G401.6 (cell line): ENCODE measurements at regions not wholly inside any gene's neighbourhood (a gene's known extent, or its start where the extent isn't known, plus 50 kb on each side); places are given as distances from the start of the nearest gene placed in this dataset.
"Not testable (repeated sequence)": the region's sequence is repeated elsewhere in the genome, so short reads cannot be mapped to it uniquely, and the experiment has no call there.

Source experiments
- FAIRE-seq: peaks from 2 replicates; lab custom pipeline; 2012; peaks lifted over from hg19 to GRCh38; lab: Jason Lieb, UNC

DNA sequence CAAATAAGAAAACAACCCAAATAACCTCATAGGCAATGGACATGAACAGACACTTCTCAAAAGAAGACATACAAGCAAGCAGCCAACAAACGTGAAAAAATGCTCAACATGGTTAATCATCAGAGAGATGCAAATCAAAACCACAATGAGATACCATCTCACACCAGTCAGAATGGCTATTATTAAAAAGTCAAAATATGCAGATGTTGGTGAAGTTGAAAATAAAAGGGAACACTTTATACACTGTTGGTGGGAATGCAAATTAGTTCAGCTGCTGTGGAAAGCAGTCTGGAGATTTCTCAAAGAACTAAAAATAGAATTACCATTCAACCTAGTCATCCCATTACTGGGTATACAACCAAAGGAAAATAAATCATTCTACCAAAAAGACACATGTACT lies 606.4 kb downstream of the KCTD12 start:
- not testable (repeated sequence) for FAIRE-seq

DNA sequence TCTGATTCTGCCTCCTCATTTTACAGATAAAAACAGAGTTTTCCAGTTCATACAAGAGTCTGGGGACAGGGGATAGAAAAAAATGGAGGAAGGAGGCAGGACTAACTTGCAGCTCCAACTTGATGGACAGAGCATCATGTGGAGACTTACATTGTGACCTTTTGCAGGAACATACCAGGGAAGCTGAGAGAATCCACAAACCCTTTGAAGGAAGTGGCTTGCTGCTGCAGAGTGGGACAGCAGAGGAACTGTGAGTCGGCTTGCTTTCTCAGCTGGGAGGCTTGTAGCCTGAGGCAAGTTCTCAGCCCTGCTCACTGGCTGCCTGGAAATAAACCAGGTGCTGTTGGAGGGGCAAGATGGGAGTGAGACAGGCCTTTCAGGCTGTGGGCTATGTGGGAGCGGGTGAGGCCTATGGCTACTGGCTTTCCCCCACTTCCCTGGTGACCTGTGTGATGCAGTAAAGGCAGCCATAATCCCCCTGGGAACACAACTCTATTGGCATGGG lies 614.4 kb downstream of the KCTD12 start:
- FAIRE-seq = no peak

DNA sequence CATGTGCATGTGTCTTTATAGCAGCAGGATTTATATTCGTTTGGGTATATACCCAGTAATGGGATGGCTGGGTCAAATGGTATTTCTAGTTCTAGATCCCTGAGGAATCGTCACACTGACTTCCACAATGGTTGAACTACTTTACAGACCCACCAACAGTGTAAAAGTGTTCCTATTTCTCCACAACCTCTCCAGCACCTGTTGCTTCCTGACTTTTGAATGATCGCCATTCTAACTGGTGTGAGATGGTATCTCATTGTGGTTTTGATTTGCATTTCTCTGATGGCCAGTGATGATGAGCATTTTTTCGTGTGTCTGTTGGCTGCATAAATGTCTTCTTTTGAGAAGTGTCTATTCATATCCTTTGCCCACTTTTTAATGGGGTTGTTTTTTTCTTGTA lies 617.9 kb downstream of the KCTD12 start:
- not testable (repeated sequence) for FAIRE-seq

DNA sequence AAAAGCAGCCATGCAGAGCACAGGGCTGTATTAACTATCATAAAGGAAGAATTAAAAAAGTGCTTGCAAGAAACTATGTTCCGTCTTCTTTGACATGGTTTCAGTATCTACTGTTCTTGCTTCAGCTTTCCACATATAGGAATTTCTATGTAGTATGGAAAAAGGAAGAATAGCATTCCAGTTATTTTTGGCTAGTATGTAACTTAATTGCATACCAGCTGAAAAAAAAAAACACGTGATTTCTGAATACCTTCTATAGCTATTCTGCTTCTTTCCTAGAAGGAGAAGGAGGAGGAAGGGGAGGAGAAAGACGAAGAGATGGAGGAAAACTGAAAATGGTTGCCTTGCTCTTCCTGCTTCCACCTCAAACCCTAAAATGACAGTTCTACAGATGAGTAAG lies 619.0 kb downstream of the KCTD12 start:
- FAIRE-seq = no peak

DNA sequence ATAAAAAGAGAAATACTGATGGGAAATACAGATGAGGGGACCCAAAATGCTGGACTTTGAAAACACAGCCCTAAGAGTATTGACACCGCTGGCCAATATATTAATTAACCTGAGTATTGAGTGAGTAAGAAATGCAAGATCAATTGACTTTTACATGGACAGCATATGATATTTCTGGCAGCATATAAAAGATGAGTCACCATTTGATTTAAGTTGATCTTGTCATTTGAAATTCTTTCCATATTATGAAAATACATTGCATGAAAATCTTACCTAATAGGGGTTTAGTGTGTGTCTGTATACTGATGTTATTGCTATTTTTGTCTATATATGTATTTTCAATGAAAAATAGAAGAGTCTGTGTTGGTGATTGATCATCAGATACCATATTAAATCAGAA lies 619.6 kb downstream of the KCTD12 start:
- FAIRE-seq = no peak

DNA sequence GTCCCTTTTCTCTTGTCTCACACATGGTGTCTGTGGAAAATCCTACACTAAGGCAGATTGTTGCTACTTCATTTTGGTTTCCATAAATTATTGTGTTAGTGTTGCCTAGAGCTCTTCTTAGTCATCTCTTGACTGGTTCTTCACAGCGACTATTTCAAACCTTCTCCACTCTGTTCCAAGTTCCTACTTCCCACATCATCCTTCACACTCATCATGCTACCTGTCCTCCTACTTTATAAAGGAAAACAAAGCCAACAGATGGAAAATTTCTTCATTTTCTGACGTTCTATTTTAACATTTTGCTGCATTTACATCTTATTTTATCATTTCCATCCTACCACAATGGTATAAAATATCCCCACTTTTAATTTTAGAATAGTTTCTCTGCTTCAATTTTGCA lies 614.1 kb downstream of the LMO7 start:
- no peak for FAIRE-seq

DNA sequence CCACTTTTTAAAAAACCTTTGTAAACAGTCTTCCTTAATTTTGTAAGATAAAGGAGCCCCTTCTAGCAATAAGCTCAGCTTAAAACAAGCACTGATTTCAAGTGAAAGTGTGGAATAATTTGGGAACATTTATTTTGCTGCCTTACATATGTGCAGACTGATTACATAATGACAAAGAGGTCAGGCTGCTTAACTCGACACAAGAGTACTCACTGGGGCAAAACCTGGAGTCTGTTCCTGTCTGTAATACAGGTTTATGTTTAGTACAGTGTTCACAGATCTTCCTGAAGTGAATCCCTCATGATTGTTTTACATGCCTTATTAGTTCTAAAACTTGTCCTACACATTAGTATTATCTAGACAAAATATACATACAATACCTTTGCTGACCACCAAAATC lies 609.8 kb downstream of the LMO7 start:
- FAIRE-seq = no peak

DNA sequence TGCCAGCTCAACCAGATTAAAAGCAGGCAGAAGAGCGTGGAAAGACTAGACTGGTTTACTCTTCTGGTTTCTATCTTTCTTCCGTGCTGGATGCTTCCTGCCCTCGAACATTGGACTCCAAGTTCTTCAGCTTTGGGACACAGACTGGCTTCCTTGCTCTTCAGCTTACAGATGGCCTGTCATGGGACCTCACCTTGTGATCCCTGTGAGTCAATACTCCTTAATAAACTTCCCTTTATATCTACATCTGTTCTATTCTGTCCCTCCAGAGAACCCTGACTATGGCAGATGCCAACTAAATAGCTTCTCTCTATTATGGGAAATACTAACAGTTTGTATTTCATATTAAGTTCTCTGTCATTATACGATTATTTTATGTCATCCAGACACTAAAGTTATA lies 609.1 kb downstream of the LMO7 start:
- no peak for FAIRE-seq

DNA sequence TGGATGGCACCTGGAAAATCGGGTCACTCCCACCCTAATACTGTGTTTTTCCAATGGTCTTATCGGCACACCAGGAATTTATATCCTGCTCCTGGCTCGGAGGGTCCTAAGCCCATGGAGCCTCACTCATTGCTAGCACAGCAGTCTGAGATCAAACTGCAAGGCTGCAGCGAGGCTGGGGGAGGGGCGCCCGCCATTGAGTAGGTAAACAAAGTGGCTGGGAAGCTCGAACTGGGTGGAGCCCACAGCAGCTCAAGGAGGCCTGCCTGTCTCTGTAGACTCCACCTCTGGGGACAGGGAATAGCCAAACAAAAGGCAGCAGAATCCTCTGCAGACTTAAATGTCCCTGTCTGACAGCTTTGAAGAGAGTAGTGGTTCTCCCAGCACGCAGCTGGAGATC lies 607.0 kb downstream of the LMO7 start:
- not testable (repeated sequence) for FAIRE-seq

DNA sequence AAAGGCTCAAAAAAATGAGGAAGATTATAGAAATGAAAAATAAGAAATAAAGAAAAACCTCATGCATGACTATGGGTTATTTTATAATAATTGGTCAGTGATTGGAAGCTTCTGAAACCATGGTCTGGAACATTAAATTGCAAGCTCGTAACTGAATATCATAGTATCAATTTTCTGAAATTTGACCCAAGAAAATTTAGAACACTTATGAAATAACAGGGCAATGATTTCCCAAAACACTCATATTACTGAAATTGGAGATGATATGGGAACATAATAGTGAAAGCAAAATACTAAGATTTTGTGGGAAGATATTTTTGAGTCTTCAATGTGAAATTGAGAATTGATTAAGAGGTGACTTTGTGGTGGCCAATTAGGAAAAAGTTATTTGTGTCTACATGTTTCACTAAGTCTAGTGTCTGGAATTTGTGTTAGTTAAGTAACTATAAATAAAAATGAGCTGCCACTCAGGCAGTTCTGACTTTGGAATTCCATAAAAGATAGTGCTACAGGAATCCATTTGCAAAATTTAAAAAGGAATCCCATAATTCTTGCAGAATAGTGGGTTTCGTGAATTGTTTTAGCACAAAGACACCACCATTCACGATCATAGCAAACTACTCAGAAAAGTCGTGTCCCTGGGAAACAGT lies 603.0 kb downstream of the LMO7 start:
- no peak for FAIRE-seq

DNA sequence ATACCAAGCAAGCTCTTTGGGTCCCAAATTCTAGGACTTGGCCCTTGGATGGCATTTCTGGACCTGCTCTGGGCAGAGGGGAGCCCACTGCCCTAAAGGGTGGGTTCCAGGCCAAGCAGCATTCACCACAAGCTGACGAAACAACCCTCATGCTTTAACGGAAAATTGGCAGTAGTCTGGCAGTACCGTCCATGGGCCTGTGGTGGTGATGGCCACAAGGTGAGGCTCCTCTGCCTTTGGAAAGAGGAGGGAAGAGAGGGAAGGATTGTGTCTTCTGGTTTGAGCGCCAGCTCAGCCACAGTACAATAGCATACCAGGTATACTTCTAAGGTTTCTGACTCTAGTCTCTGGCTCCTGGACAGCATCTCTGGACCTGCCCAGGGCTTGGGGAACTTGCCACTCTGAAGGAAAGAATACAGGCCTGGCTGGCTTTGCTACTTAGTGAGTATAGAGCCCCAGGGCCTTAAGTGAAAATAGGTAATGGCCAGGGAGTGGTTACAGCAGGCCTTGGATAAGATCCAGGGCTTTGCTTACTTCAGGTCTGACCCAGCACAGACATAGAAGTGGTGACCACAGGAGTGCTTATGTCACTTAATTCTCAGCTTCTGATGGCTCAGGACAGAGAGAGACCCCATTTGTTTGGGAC lies 595.5 kb downstream of the LMO7 start:
- no peak for FAIRE-seq

DNA sequence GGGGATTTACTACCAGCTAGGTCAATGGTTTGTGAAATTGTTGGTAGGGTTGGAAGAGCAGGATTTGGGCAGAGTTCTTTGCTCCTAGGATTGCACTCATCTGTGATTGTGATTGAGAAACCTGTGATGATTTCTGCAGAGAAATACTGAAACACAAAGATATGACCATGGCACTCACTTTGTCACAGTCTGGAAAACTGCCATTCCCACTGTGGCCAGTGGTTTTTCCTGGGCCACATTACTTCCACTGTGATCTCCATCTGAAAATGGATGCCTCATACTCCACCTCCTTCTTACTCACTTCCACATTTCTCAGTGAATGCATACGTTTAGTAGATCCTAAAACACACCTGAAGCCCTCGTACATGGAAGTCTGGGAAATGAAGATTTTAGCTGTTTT lies 593.2 kb downstream of the LMO7 start:
- FAIRE-seq = no peak

DNA sequence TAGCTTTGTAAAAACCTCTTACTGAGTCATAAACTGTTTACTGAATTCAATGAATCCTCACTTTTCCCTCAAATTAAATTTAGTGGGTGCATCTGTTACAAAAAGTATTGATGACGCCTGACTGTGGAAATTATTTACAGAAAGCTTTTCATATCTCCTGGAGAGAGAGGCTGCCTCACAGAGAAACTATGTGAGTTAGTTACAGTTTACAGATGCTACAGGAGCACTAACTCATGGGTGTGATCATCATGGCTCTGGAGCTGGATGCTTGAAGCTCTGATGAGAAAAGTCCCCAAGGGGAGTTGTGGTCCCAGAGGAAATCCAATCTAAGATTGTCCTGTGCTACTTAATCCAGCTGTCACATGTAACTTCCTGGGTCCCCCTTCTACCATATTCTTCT lies 590.8 kb downstream of the LMO7 start:
- no peak for FAIRE-seq

DNA sequence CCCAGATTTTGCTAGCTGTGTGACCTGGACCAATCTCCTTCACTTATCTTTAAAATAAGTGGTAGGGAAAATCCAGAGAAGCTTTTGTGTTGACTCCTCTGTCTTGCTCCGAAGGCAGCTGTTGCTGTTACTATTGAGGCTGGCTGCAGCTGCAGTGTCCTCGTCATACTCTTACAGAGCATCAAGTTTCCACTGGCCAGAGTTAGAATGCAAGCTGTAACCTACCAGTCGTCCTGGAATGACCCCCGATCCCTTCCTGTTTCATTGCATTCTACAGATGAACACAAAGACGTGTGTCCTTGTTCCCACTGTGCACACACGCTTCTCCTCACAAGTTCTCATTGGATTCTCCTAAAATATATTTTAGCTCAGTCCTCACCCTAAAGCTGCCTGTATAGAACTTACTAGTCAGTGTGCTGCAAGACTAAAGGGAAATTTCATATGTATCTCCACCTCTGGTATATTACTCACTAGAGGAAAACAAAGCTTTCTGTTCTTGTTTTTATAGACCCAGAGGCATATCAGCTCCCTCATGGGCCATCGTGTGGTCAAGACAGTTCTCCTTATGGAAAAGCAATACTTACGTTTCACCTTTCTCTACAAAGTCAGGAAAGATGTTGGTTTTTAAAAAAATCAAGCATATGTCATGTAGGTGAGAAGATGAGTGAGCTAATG lies 589.8 kb downstream of the LMO7 start:
- no peak for FAIRE-seq

DNA sequence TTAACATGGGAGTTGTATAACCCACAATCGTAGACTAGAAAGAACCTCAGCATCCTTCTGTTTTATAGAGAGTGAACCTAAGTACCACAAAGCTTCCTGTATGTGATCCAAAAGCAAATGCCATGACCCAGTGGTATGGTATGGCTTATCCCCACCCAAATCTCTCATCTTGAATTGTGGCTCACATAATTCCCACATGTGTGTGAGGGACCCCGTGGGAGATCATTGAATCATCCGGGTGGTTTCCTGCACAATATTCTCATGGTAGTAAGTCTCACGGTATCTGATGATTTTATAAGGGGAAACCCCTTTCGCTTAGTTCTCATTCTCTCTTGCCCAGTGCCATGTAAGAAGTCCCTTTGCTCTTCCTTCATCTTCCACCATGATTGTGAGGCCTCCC lies 587.9 kb downstream of the LMO7 start:
- no peak for FAIRE-seq

DNA sequence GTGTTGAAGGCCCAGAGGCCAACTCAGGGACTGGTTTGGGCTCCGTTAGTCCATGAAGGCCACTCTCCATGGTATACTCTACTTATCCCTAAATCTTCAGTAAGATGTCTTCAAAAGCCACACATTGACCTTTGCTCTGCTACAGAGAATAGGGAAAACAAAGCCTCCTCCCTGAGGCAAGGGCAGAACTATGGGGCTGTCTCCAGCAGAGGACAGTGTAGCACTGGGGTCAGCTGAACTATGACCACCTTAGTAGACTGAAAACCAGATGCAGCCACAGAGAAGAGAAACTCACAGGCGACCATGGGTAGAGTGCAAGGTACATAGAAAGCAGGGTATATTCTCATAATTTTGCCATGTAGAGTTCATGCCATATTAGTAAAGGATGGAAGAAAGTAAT lies 587.4 kb downstream of the LMO7 start:
- no peak for FAIRE-seq

DNA sequence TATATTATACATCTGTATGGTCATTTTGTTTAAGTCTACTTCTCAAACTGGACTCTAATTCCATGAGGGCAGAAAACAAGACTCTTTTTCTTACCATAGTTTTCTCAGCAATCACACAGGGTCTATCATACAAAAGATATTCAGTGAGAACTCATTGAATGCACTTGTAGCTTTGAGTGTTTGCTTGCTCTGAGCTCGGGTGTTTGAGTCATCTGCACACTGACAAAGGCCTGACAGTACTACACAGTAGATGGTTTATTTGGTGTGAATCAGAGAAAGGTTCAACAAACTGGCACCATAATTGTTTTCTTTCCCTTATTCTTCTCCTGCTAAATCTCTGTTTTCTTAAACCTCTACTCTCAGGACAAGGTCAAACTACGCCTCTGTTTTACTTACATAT lies 586.4 kb downstream of the LMO7 start:
- no peak for FAIRE-seq

DNA sequence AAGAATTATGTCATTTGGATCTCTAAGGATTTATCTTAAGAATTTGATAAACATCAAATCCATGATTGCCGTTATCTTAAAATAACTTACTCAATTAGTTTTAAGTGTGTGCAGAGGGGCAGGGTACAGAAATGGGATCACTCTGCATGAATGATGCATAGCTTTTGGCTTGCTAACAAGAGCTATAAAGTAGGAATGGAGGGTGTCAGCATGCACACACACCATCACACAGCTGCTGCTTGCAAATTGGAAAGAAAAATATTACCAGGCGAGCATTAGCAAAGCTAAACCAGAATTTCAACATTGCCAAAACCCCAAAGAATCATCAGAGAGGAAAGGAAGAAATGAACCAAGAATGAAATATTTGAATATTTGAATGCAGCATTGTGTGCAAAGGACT lies 580.6 kb downstream of the LMO7 start:
- FAIRE-seq = no peak

DNA sequence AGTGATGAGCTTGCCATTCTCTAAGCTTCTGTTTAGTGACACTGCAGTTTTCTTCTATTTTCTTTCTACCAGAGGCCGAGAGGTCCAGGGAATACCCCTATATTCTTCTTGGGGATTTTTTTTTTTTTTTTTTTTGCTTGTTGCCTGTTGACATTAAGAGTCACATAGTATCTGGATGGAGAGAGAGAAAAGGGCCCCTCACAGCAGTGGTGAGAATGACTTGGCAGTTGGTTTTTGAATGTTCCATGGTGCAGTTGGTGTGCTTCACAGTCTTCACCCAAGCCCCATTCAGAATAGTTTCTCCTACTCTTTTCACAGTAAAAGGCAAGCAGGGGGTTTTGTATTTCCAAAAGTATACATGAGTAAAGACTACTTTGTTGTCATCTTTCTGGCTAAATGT lies 577.9 kb downstream of the LMO7 start:
- FAIRE-seq = no peak

DNA sequence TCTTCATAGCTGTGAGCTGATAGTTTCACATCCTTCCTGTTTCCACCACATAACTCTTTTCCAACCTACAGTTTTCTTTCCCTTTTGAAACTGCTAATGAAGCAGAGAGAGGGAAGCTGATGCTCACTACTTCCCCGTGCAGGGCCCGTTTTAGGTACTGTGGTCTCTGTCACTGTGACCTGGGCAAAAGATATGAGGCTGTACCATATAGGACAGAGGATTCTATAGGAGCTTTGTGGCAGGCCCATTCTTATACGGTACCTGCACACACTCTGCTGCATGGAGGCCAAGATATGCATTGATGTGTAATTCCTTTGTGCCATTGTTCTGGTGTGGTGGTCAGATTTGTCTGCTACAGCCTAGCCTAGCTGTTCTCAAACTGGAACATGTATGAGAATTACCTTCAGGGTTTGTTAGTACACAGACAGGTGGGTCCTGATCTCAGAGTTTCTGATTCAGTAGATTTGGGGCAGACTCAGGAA lies 577.3 kb downstream of the LMO7 start:
- FAIRE-seq = no peak

DNA sequence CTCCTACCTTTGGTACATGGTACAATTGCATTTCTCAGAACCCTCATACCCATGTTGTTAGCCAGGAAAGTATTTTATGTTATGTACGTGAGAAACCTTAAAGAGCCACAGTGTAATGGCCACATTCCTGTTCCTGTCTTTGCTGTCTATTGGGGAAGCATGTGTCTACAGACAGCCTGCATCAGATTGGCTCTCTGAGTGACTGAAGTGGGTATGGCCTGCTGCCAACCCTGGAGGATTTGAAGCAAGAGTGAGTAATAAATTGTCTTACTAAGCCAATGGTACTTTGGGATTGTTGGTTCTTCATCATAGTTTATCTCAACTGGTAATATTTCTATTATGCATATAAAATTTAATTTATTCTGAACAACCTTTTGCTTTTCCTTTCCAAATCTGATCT lies 574.1 kb downstream of the LMO7 start:
- FAIRE-seq = no peak

DNA sequence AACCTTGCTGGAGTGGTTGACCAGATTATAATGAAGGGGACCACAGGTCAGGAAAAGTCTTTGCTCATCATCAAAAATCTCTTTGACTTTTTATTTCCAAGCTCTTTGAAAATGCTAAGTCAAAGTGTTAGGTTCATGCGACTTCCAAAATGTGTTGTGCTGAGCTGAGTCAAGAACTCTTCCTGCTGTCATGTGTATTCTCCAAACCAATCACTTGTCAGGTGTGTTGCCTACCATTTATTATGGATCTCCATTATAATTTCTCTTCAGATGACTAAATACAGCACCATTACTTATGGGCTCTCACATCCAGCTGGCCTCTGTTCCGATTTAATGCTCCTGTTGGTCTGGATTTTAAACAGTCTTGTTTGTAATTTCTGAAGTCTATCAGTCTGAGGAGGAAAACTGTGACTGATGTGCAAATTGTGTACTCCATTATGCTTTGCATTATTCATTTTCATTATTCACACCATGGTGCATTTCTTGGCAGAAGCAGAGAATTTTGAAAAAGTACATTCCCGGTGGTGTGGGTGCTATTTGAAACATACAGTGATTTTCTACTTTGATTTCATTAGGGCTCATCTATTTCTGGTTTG lies 562.5 kb downstream of the LMO7 start:
- FAIRE-seq = no peak

DNA sequence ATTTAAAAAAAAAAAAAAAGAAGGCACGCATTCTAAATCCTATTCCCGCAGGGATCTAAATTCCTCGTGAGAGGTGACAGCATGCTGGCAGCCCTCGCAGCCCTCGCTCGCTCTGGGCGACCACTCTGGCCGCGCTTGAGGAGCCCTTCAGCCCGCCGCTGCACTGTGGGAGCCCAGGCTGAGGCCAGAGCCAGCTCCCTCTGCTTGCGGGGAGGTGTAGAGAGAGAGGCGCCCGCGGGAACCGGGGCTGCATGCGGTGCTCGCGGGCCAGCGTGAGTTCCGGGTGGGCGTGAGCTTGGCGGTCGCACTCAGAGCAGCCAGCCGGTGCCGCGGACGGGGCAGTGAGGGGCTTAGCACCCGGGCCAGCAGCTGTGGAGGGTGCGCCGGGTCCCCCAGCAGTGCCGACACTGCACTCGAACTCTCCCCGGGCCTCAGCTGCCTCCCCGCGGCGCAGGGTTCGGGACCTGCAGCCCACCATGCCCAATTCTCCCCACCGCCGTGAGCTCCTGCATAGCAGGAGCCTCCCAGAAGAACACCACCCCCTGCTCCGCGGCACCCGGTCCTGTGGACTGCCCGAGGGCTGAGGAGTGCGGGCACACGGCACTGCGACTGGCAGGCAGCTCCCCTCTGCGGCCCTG lies 553.9 kb downstream of the LMO7 start:
- FAIRE-seq = no peak
